IMR-90 (cell line): ENCODE measurements at regions not wholly inside any gene's neighbourhood (a gene's known extent, or its start where the extent isn't known, plus 50 kb on each side); places are given as distances from the start of the nearest gene placed in this dataset.

Source experiments
- BHLHE40 ChIP-seq: fragments of 150-350 bp; IDR thresholded peaks from 2 replicates; pipeline ENCODE4 v1.6.1; 2016; ENCODE audit warnings: mild to moderate bottlenecking, low read depth, low read length
- CHD1 ChIP-seq: IDR thresholded peaks from 2 replicates; pipeline ENCODE4 v1.6.1; 2012; ENCODE audit warnings: low read depth, low read length, improper control_type of control experiment
- CTCF ChIP-seq: conservative IDR thresholded peaks from 2 replicates; pipeline ENCODE4 v1.5.1; 2012; ENCODE audit warnings: mild to moderate bottlenecking, low read depth, low read length, improper control_type of control experiment
- ELK1 ChIP-seq: fragments of 150-350 bp; IDR thresholded peaks from 2 replicates; pipeline ENCODE4 v1.6.1; 2016; ENCODE audit warnings: low read depth, mild to moderate bottlenecking, low read length, moderate library complexity, borderline replicate concordance
- FOS ChIP-seq: fragments of 150-350 bp; IDR thresholded peaks from 2 replicates; pipeline ENCODE4 v1.6.1; 2016; ENCODE audit warnings: low read depth, low read length
- MAFK ChIP-seq: IDR thresholded peaks from 2 replicates; pipeline ENCODE4 v1.6.1; 2012; ENCODE audit warnings: low read depth, low read length, improper control_type of control experiment
- MXI1 ChIP-seq: IDR thresholded peaks from 2 replicates; pipeline ENCODE4 v1.6.1; 2012; ENCODE audit warnings: low read depth, mild to moderate bottlenecking, low read length, moderate library complexity, borderline replicate concordance
- POLR2A ChIP-seq: IDR thresholded peaks from 2 replicates; pipeline ENCODE4 v1.6.1; 2012; ENCODE audit warnings: mild to moderate bottlenecking, low read depth, low read length
- RAD21 ChIP-seq: IDR thresholded peaks from 2 replicates; pipeline ENCODE4 v1.6.1; 2012; ENCODE audit warnings: low read length, improper control_type of control experiment
- SMC3 ChIP-seq: fragments of 150-350 bp; IDR thresholded peaks from 2 replicates; pipeline ENCODE4 v1.6.1; 2016; ENCODE audit warnings: low read depth, mild to moderate bottlenecking, antibody characterized with exemption, low read length, moderate library complexity

DNA sequence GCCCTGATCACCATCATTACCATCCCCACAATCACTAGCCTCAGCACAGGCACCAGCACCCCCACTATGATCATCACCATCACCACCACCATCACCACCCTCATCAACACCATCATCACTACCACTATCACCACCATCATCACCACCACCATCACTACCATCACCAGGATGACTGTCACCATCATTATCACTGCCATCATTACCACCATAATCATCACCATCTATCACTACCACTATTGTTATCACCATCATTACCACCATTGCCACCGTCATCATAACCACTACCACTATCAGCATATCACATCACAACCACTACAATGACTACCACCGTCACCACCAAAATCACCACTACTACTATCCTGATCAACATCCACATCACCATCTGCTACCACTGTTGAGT lies 57.3 kb upstream of the CASZ1 start:
- TF ChIP-seq CTCF = no peak
- TF ChIP-seq RAD21 = no peak
- TF ChIP-seq BHLHE40 = no peak
- no peak for TF ChIP-seq MAFK
- TF ChIP-seq MXI1 = no peak
- TF ChIP-seq POLR2A = no peak
- no peak for TF ChIP-seq CHD1
- no peak for TF ChIP-seq SMC3
- TF ChIP-seq ELK1 = no peak
- TF ChIP-seq FOS = no peak
